K562 (cell line): ENCODE measurements at regions not wholly inside any gene's neighbourhood (a gene's known extent, or its start where the extent isn't known, plus 50 kb on each side); places are given as distances from the start of the nearest gene placed in this dataset.

Source experiments
- ATAC-seq: fragments of 200-7000 bp; cut with Tn5 transposase; 3 replicates; pipeline ENCODE4 v1.9.1; 2020; ENCODE audit warnings: moderate library complexity
- BruUV-seq: library from RNA; stranded (reverse); fragments of 400-500 nt; replicated peaks from 2 replicates; lab custom pipeline; 2021; lab: Mats Ljungman, UMichigan
- CTCF ChIA-PET: fragments of 300-600 bp; formaldehyde crosslinking; extraction: SDS; loops from one replicate; lab custom pipeline; 2021; ENCODE audit warnings: low intra/inter-chr PET ratio; lab: Yijun Ruan, JAX
- POLR2A ChIA-PET: fragments of 300-600, 350-650 bp; sonication (Branson Sonifier 250); formaldehyde crosslinking; extraction: SDS; loops from one replicate; lab custom pipeline; 2021; ENCODE audit warnings: antibody characterized with exemption, inconsistent platforms; lab: Yijun Ruan, JAX
- DNase-seq, 4 experiments: peaks; one replicate each; pipeline versions ENCODE4 v3.0.0 to v3.0.0-alpha.2; 2011 to 2018; ENCODE audit warnings: low spot score in 3 of 4, mixed read lengths in 3 of 4; ENCODE audit errors: extremely low read depth in 1 of 4
- FAIRE-seq: peaks from 2 replicates; lab custom pipeline; 2011; peaks lifted over from hg19 to GRCh38; lab: Jason Lieb, UNC
- H2AFZ ChIP-seq: 2 replicates; pipeline ENCODE4 v1.6.0; 2011; ENCODE audit warnings: low read depth, low read length, control low read depth, inconsistent platforms
- H3K27ac ChIP-seq: fragments of 200-600 bp; 3 replicates; pipeline ENCODE4 v1.8.0; 2011; ENCODE audit warnings: low read depth, mild to moderate bottlenecking, control low read depth, inconsistent platforms, low read length, moderate library complexity, mixed read lengths; ENCODE audit errors: extremely low read depth
- H3K27me3 ChIP-seq, 2 experiments: fragments of 300-600 bp in 1 of 2; 2 replicates in 1 of 2; 3 replicates in 1 of 2; pipeline versions ENCODE4 v1.6.0 to v1.8.0; 2011; ENCODE audit warnings: inconsistent platforms in 2 of 2, low read length in 2 of 2, mild to moderate bottlenecking in 1 of 2, mixed read lengths in 1 of 2, moderate library complexity in 1 of 2; ENCODE audit not compliant: control insufficient read depth in 2 of 2, insufficient read depth in 2 of 2
- H3K36me3 ChIP-seq: fragments of 300-600 bp; 3 replicates; pipeline ENCODE4 v1.8.0; 2011; ENCODE audit warnings: mild to moderate bottlenecking, low read length, inconsistent platforms; ENCODE audit not compliant: control insufficient read depth, insufficient read depth
- H3K4me1 ChIP-seq, 2 experiments: fragments of 200-600 bp in 1 of 2; replicated peaks in 1 of 2; 2 replicates in 1 of 2; 3 replicates in 1 of 2; pipeline versions ENCODE4 v1.5.1 to v1.8.0; 2011; ENCODE audit warnings: inconsistent platforms in 2 of 2, low read length in 2 of 2, mild to moderate bottlenecking in 1 of 2, mixed read lengths in 1 of 2, moderate library complexity in 1 of 2; ENCODE audit not compliant: control insufficient read depth in 2 of 2, insufficient read depth in 2 of 2
- H3K4me2 ChIP-seq: 2 replicates; pipeline ENCODE4 v1.6.1; 2011; ENCODE audit warnings: low read length, control low read depth, inconsistent platforms, mixed read lengths; ENCODE audit not compliant: insufficient read depth
- H3K4me3 ChIP-seq: fragments of 200-600 bp; sonication (generic), shearing (Covaris generic); 2 replicates; pipeline ENCODE4 v1.5.1; 2016; ENCODE audit warnings: control low read depth, inconsistent platforms
- H3K79me2 ChIP-seq: fragments of 200-600 bp; 3 replicates; pipeline ENCODE4 v1.8.0; 2011; ENCODE audit warnings: low read length, inconsistent platforms; ENCODE audit not compliant: control insufficient read depth, insufficient read depth
- H3K9ac ChIP-seq, 2 experiments: 2 replicates each; pipeline versions ENCODE4 v1.6.0 to v1.6.1; 2011; ENCODE audit warnings: low read depth in 2 of 2, low read length in 2 of 2, control low read depth in 1 of 2, inconsistent platforms in 1 of 2, mild to moderate bottlenecking in 1 of 2, mixed read lengths in 1 of 2; ENCODE audit not compliant: insufficient read depth in 1 of 2
- H3K9me1 ChIP-seq: one replicate; pipeline ENCODE4 v1.6.0; 2011; ENCODE audit warnings: inconsistent platforms, mild to moderate bottlenecking, low read length, moderate library complexity; ENCODE audit not compliant: control insufficient read depth, insufficient read depth
- H3K9me3 ChIP-seq: replicated peaks from 2 replicates; pipeline ENCODE4 v1.5.1; 2011; ENCODE audit warnings: low read depth, low read length, inconsistent platforms; ENCODE audit not compliant: control insufficient read depth, insufficient read depth
- H4K20me1 ChIP-seq: replicated peaks from 2 replicates; pipeline ENCODE4 v1.6.1; 2011; ENCODE audit warnings: low read length, inconsistent platforms, mixed read lengths; ENCODE audit not compliant: control insufficient read depth, insufficient read depth
- MBD2 ChIP-seq: sonication (generic); IDR thresholded peaks from 2 replicates; pipeline ENCODE4 v1.6.1; 2016; ENCODE audit warnings: low read depth, borderline replicate concordance
- TCFL5 ChIP-seq: fragments of 250-450 bp; sonication (Bioruptor Pico); conservative IDR thresholded peaks from 2 replicates; pipeline ENCODE4 v1.6.1; 2021; ENCODE audit warnings: mild to moderate bottlenecking, moderate library complexity, matching md5 sums
- ZFX ChIP-seq: sonication (generic); formaldehyde crosslinking; IDR thresholded peaks from 2 replicates; pipeline ENCODE4 v1.8.0; 2022; ENCODE audit warnings: mild to moderate bottlenecking, missing genetic modification reagents, moderate library complexity
- in situ Hi-C: fragments of 300-500 bp; cut with MboI; formaldehyde crosslinking; loops from 4 replicates; pipeline ENCODE4 v1.15.0; 2018; ENCODE audit warnings: inconsistent platforms, mixed read lengths
- intact Hi-C: fragments of 100-400 bp; cut with micrococcal nuclease; formaldehyde crosslinking; loops from 2 replicates; pipeline ENCODE4 v1.14.2; 2022
- TF ChIP-seq, protein P1 (sequence below): IDR thresholded peaks from 2 replicates; pipeline ENCODE4 v1.6.1; 2011; ENCODE audit not compliant: insufficient read length; ENCODE audit errors: extremely low read depth
- TF ChIP-seq, protein P2 (sequence below): sonication (generic); formaldehyde crosslinking; IDR thresholded peaks from 2 replicates; pipeline ENCODE4 v1.8.1; 2023; ENCODE audit warnings: missing genetic modification reagents, mild to moderate bottlenecking, borderline replicate concordance
- TF ChIP-seq, protein P3 (sequence below): fragments of 450-650 bp; formaldehyde crosslinking; IDR thresholded peaks from 2 replicates; pipeline ENCODE4 v1.4.0; 2022; ENCODE audit warnings: missing genetic modification characterization
- TF ChIP-seq, protein P4 (sequence below): fragments of 200-400 bp; formaldehyde crosslinking; IDR thresholded peaks from 2 replicates; pipeline ENCODE4 v1.6.1; 2017; ENCODE audit warnings: mild to moderate bottlenecking, low read depth, low read length, moderate library complexity

DNA sequence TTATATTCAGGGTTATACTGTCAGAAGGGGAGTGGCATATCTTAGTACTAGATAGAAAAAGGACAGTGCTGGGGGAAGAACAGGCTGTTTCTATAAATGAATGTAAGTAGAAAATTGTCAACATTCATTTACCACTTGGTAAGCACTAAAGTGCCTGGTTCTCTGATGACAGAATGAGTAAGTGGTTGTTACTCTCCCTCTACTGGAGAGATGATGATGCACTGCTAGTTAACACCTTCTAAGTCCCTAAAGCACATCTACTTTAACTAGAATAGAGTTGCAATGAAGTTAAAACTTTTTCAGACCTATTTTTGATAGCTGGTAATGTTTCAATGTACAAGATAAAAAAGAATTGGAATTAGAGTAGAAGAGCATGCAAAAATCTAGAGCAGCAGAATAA lies 214.5 kb downstream of the KLHL4 start:
- no peaks in the 10 kb centered on the region for H3K36me3 ChIP-seq
- TF ChIP-seq ZFX (CRISPR knock-in tag) (no peak), TCFL5 (CRISPR knock-in tag) (no peak), MBD2 (no peak)
- TF ChIP-seq, protein P1, sequence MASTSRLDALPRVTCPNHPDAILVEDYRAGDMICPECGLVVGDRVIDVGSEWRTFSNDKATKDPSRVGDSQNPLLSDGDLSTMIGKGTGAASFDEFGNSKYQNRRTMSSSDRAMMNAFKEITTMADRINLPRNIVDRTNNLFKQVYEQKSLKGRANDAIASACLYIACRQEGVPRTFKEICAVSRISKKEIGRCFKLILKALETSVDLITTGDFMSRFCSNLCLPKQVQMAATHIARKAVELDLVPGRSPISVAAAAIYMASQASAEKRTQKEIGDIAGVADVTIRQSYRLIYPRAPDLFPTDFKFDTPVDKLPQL = no peak
- TF ChIP-seq, protein P2, sequence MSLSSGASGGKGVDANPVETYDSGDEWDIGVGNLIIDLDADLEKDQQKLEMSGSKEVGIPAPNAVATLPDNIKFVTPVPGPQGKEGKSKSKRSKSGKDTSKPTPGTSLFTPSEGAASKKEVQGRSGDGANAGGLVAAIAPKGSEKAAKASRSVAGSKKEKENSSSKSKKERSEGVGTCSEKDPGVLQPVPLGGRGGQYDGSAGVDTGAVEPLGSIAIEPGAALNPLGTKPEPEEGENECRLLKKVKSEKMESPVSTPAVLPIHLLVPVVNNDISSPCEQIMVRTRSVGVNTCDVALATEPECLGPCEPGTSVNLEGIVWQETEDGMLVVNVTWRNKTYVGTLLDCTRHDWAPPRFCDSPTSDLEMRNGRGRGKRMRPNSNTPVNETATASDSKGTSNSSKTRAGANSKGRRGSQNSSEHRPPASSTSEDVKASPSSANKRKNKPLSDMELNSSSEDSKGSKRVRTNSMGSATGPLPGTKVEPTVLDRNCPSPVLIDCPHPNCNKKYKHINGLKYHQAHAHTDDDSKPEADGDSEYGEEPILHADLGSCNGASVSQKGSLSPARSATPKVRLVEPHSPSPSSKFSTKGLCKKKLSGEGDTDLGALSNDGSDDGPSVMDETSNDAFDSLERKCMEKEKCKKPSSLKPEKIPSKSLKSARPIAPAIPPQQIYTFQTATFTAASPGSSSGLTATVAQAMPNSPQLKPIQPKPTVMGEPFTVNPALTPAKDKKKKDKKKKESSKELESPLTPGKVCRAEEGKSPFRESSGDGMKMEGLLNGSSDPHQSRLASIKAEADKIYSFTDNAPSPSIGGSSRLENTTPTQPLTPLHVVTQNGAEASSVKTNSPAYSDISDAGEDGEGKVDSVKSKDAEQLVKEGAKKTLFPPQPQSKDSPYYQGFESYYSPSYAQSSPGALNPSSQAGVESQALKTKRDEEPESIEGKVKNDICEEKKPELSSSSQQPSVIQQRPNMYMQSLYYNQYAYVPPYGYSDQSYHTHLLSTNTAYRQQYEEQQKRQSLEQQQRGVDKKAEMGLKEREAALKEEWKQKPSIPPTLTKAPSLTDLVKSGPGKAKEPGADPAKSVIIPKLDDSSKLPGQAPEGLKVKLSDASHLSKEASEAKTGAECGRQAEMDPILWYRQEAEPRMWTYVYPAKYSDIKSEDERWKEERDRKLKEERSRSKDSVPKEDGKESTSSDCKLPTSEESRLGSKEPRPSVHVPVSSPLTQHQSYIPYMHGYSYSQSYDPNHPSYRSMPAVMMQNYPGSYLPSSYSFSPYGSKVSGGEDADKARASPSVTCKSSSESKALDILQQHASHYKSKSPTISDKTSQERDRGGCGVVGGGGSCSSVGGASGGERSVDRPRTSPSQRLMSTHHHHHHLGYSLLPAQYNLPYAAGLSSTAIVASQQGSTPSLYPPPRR (CRISPR knock-in tag) = no peak
- TF ChIP-seq, protein P3, sequence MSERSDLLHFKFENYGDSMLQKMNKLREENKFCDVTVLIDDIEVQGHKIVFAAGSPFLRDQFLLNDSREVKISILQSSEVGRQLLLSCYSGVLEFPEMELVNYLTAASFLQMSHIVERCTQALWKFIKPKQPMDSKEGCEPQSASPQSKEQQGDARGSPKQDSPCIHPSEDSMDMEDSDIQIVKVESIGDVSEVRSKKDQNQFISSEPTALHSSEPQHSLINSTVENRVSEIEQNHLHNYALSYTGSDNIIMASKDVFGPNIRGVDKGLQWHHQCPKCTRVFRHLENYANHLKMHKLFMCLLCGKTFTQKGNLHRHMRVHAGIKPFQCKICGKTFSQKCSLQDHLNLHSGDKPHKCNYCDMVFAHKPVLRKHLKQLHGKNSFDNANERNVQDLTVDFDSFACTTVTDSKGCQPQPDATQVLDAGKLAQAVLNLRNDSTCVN = no peak
- TF ChIP-seq, protein P4, sequence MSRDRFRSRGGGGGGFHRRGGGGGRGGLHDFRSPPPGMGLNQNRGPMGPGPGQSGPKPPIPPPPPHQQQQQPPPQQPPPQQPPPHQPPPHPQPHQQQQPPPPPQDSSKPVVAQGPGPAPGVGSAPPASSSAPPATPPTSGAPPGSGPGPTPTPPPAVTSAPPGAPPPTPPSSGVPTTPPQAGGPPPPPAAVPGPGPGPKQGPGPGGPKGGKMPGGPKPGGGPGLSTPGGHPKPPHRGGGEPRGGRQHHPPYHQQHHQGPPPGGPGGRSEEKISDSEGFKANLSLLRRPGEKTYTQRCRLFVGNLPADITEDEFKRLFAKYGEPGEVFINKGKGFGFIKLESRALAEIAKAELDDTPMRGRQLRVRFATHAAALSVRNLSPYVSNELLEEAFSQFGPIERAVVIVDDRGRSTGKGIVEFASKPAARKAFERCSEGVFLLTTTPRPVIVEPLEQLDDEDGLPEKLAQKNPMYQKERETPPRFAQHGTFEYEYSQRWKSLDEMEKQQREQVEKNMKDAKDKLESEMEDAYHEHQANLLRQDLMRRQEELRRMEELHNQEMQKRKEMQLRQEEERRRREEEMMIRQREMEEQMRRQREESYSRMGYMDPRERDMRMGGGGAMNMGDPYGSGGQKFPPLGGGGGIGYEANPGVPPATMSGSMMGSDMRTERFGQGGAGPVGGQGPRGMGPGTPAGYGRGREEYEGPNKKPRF = no peak
- H3K27ac ChIP-seq = no peak overlapping the region
- H4K20me1 ChIP-seq = no peaks in the 10 kb centered on the region
- H3K27me3 ChIP-seq = no peaks in the 10 kb centered on the region
- DNase-seq (no peak), ATAC-seq (no peak), FAIRE-seq (no peak)
- intact Hi-C loops = no loop called here
- H3K9me1 ChIP-seq = no peaks in the 10 kb centered on the region
- H3K9me3 ChIP-seq = no peaks in the 10 kb centered on the region
- no peak overlapping the region for H2AFZ ChIP-seq
- no TSS peak for BruUV-seq
- H3K9ac ChIP-seq = no peak overlapping the region
- H3K4me2 ChIP-seq = no peak overlapping the region
- in situ Hi-C loops = no loop called here
- POLR2A ChIA-PET = no interaction called here
- peaks cover 10% of the 10 kb centered on the region; the same call in 2 of the 3 replicates for H3K79me2 ChIP-seq
- no peaks in the 10 kb centered on the region for H3K4me1 ChIP-seq
- CTCF ChIA-PET = no interaction called here
- no peak overlapping the region for H3K4me3 ChIP-seq
